DMS53 treated with DMSO at 0.1 percent for 48 hours (cell line): ENCODE measurements at regions not wholly inside any gene's neighbourhood (a gene's known extent, or its start where the extent isn't known, plus 50 kb on each side); places are given as distances from the start of the nearest gene placed in this dataset.

Experiments
- DNase-seq: peaks from one replicate; lab custom pipeline; 2025; ENCODE audit not compliant: unreplicated experiment; lab: John Stamatoyannopoulos, UW

DNA sequence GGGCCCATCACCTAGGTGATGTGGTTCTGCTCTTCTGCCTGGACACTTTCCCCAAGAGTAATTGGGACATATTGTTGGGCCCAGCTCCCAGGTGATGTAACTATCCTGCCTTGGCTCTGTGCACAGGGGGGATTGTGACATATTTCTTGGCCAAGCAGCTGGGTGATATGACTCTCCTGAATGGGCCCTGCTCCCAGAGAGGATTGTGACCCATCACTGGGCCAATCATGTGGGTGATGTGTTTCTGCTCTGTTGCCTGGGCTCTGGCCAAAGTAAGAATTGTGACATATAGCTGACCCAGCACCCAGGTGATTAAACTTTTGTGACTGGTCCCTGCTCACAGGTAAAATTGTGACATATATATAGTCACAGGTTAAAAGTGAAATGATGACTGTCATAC is 1904.9 kb downstream of the TP53TG3F start:
- no peak for DNase-seq

DNA sequence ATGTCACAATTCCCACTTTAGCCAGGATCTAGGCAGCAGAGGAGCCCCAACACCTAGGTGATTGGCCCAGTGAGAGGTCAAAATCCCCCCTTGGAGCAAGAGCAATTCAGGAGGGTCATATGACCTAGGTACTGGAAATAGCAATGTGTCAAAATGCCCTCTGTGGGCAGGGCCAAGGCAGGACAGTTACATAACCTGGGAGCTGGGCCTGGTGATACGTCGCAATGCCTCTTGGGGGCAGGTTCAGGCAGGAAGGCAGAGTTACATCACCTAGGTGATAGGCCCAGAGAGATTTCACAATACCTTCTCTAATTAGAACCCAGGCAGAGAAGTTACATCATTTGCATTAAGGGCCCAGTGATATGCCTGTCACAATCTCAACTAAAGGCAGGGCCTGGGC is 1906.3 kb downstream of the TP53TG3F start:
- DNase-seq: no peak

DNA sequence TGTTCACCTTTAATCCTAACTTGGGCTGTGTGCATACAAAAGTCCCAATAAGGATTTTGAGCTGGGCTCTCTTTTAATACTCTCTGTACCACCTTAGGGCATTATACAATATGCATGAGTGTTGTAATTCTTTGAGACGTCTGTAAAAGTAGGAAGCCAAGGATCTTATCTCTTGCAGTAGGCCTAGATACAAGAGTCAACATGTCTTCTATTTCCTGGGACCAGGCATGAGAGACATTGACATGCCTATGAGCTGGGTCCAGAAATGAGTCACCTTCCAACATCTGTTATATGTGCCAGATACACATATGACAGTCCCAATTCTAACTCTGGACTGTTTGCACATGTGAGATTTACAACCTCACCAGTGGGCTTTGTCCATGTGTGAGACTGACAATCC is 1911.2 kb downstream of the TP53TG3F start:
- DNase-seq: no peak

DNA sequence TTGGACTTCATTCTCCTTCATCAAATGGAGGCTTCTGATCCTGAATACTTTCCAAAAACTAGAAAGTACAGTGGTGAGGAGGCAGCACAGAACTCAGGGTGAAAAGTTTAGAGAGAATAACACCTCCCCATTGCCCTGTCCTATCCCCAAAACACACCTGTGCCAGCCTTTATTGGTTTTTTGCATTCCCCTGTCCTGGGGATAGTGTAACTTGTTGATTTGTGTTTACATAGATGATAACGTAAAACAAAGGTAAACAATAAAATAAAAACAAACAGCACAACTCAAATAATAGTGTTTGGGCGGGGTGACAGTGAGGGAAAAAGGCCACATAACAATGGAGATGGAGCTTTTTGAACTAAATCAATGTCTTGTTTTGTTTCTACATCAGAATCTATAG is 1917.7 kb downstream of the TP53TG3F start:
- DNase-seq: no peak

DNA sequence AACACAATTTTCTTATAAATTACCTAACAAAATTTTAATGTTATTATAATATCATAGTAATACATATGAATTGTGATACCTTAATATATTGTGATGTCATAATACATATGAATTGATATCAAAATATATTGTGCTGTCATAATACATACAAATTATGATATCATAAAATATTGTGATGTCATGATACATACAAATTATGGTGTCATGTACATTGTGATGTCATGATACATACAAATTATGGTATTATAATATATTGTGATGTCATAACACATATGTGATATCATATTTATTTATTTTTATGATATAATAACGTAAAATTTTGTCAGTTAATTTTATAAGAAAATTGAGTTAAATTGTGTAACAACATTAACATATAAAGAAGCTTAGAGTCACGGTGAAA is 1927.2 kb downstream of the TP53TG3F start:
- no peak for DNase-seq

DNA sequence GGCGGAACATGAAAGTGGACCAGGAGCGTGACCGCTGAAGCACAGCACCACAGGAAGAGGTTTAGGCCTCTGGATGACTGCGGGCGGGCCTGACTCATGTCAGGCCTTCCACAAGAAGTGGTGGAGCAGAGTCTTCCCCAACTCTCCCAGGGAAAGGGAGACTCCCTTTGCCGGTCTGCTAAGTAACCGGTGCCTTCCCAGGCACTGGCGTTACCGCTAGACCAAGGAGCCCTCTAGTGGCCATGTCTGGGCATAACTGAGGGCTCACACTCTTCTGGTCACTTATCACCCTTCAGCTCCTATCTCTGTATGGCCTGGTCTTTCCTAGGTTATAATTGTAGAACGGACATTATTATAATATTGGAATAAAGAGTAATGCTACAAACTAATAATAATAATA is 1931.9 kb downstream of the TP53TG3F start:
- DNase-seq: peak; percentile 0

DNA sequence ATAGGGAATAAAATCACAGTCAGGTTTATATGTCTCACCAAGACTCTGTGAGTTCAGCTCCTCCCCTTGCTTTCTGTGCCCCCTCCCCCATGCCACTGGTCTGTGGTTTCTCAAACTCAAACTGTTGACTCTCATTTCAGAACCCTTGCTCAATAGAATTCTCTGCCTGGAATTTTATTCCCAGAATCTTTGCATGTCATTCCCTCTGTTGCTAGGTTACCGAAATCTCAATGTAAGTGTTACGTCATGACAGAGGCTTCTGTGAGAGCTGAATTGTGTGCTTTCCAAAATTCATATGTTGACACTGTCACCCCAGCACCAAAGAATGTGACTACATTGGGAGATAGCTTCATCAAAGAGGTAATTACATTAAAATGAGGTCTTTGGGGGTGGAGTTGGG is 1938.8 kb downstream of the TP53TG3F start:
- DNase-seq: no peak

DNA sequence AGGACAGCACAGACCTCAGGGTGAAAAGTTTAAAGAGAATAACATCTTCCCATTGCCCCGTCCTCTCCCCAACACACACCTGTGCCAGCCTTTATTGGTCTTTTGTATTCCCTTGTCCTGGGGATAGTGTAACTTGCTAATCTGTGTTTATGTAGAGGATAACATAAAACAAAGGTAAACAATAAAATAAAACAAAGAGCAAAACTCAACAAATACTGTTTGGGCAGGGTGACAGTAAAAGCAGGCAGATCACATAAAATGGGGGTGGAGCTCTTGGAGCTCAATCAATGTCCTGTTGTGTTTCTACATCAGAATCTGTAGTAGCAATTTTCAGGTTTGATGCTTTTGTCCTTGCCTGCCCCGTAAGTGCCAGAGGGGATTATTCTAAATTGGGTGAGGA is 1939.7 kb downstream of the TP53TG3F start:
- no peak for DNase-seq

DNA sequence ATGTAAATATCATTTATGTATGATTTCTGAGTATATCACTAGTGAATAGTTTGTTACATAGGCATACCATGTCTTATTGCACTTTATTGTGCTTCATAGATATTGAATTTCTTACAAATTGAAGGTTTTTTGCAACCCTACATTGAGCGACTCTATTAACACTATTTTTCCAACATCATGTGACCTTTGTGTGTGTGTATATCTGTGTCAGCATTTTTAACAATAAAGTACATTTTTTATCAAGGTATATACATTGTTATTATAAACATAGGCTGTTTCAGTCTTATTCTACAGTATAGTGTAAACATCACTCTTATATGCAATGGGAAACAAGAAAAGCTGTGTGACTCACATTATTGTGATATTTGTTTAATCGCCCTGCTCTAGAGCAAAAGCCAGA is 1944.9 kb downstream of the TP53TG3F start:
- DNase-seq: no peak

DNA sequence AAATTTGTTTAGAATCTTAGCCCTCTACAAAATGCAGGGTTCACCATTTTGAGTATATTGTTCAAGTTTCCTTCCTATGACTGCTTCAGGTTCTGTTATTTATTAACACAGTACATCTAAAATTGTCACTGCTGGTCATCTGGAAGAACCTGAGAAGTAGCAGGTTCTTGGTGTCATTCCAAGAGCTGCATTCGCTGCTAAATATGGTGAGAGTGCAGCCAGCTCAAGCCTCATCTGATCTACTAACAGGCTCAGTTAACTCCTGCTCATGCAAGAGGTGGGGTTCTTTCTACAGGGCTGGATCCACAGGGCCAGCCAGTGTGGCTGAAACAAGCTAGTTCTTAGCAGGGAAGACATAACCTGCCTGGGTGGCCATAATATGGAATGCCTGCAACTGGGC is 1946.1 kb downstream of the TP53TG3F start:
- no peak for DNase-seq

DNA sequence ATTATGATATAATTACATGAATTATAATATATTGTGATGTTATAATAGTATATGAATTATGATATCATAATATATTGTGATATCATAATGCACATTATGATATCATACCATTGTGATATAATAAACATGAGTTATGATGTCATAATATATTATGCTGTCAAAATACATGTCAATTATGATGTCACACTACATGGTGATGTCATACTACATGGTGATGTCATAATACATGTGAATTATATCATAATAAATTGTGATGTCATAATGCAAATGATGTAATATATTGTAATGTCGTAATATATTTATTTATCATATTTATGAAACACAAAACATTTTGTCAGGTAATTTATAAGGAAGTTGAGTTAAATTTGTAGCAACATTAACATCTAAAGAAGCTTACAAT is 1950.1 kb downstream of the TP53TG3F start:
- DNase-seq: no peak

DNA sequence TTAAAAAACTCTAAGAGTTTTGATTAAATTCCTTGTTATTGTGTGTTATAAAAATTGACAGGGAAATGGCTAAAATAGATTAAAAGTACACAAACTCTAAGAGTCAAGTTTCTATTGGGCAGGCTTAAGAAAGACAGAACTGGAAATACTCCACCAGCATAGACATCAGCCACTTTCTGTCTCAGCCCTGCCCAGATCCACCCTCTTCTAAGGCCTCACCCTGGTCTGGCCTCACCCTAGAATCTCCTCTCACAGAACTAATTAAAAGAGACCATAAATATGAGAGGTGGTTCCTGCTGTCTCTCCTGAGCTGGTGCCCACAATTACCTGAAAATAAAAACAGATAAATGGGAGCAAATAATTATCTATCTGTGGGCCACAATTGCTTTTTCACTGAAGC is 1951.0 kb downstream of the TP53TG3F start:
- no peak for DNase-seq

DNA sequence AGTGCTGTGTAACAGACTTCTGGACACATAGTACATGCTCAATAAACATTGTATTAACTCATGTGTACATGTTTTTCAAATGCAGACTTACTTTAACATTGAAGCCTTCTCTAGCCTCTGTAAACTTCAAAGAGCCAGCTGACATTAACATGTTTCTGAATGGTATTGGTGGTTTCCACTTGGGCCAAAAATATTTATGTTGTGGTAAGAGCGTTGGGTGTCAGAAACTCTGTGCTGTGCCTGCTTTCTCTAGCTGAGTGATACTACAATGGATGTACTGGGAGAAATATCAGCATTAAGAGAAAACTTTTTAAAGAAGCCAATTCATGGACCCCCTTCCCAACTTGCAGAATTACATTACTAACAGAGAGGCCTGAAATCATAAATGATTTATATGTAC is 1951.7 kb downstream of the TP53TG3F start:
- no peak for DNase-seq

DNA sequence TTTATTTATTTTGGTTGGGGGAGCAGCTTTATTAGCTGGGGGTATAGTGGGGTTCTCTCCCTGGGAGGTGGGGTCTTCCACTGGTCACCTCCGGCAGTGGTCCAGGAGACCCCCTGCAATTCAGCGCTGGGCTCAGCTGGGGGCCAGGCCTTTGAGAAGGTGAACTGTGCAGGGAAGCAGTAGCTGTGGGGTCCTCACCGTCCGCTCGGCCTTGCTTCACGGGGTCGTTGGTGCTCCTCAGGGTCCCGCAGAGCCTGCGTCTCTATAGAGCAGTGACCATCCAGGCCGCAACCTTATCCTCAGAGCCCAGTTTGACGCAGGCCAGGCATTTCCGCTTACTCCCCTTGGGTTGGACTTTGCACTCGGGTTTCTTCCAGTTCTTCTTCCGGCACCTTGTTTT is 1954.7 kb downstream of the TP53TG3F start:
- no peak for DNase-seq

DNA sequence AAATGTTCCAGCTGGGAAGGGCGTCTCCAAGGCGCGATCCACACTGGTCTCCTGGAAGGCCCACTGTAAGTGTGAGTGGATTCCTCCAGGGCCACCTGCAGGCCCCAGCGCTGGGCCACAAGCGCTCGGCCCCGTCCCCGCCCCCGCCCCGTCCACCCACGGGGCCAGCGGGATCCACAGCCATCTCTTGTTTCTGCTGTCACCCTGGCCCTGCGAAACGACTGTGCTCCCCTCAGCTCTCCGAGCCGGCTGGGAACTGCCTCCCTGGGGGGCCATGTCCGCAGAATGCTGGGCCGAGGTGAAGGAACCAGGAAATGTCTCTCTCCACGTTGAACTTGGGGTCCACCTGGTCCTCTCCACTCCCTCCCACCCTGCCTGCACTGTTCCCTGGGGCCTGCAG is 1955.2 kb downstream of the TP53TG3F start:
- no peak for DNase-seq

DNA sequence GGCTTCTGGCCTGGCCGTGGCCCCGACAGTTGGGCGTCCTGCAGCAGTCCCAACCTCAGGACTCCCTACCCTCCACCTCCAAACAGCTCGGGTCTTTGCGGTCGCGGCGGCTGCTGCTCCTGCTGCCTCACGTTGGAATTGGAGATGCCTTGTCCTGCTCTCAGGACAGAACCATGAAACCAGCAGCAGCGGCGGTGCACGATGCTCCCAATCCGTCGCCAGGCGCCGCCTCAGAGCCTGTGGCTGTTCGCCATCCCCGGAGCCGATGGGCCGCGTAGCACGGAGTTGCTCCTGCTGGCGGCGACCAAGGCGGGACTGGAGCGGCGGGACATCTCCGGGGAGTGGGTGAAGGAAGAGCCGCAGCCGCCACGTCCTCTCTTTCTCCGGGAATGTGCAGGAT is 1965.9 kb downstream of the TP53TG3F start:
- DNase-seq: no peak

DNA sequence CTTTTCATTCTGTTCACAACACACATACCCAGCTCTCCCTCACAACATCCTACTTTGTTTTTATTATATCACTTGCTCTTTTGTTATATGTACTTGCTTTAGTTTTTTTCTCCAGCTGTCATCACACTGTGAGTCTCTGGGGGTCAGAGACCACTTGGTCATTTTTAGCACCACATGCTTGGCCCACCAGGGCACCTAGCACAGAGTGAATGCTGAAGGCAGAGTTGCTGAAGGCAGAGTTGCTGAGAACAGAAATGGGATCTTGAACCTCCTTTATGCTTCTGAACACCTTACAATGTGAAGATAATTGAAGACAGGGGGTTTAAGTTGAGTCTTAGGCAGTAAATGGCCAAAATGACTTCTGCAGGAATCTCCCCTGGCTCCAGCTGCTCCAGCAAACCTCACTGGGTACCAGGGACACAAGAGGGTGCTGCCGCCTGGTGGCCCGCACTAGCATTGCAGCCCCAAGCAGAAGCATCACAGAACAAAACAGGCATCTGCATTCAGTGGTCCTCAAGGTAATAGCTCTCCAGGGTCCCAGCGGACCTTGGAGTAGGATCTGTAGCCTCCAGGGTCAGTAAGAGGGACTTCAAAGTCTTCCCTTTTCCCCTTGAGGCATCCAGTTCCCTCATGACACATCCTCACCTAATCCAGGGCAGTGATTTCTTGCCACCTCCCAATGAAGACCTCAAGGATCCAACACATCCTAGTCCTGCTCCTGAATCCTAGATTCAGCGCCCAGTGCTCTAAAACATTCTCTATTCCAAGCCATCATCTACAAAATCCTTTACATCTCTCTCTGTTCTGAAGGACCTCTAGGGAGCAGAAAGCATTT is 1972.6 kb downstream of the TP53TG3F start:
- DNase-seq: no peak

DNA sequence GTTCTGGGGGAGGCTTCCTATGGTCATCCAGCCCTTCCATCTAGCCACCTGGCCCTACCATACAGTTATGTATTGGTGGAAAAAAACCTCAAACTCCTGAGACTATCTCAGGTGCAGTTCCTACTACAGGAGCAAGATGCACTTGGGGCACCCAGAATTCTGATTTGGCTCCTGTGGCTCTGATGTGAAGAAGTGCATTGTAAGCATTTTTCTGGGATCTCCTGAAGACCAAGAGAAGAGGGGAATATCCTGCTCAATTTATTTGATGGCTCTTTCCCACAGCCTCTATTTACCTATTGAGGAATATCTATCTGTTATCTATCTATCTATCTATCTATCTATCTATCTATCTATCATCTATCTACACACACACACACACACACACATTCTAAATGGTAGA is 1981.5 kb downstream of the TP53TG3F start:
- DNase-seq: no peak

DNA sequence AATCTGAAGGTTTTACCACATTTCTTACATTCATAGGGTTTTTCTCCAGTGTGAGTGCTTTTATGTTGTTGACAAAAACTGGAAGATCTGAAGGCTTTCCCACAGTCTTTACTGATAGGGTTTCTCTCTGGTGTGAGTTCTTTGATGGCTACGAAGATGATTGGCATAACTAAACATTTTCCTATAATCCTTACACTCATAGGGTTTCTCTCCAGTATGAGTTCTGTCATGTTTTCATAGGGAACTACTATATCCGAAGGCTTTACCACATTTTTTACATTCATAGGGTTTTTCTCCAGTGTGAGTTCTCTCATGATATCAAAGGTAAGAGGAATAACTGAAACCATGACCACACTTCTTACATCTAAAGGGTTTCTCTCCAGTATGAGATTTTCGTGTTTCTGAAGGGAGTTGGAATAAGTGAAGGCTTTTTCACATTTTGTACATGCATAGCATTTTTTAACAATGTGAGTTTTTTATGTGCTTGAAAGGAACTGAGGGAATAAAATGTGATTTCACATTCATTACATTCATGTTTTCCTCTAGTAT is 1987.7 kb downstream of the TP53TG3F start:
- DNase-seq: no peak

DNA sequence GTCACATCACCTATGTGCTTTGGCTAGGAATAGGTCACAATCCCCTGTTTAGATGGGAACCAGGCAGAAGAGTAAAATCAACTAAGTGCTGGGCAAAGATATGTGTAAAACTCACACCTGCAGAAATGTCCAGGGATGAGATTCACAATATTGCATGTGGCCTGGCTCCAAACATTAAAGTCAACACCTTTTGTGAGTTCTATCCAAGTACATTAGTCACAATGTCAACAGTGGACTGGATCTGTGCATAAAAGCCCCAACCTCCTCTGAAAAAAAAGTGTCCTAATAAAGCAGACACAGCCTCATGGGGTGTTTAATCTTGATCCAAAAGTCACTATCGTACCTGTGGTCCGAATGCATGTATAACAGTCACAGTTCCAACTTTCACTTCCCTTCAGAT is 1990.3 kb downstream of the TP53TG3F start:
- no peak for DNase-seq

DNA sequence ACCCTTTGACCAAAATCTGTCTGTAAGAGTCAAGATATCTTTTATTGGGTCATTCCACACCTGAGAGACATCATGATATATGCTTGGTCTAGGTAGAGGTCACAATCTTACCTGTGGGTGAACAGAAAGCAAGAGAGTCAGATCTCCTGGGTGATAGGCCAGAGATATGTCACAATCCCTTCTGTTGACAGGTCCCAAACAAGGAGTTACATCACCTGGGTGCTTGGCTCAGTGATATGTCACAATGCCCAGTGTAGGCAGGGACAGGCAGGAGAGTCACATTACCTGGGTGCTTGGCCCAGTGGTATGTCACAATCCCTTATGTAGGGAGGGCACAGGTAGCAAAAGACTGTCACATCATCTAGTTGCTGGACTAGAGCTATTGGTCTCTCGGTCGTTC is 1991.2 kb downstream of the TP53TG3F start:
- no peak for DNase-seq

DNA sequence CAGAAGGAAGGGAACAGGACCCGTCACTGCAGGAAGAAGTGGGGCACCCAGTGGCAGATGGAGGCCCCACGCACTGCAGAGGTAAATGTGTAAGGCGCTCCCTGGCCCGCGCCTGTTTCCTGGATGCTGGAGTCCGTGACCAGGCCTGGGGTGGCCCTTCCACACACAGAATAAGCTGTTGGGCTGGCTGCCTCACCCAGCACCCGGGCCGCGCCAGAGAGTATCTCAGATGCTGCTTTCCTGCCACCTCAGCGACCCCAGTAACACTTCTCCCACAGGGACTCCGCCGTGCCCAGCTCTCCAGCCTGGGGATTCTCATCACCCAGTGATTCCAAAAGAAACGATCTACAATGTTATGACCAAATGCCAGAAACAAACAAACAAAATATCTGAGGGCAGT is 1993.1 kb downstream of the TP53TG3F start:
- DNase-seq: no peak

DNA sequence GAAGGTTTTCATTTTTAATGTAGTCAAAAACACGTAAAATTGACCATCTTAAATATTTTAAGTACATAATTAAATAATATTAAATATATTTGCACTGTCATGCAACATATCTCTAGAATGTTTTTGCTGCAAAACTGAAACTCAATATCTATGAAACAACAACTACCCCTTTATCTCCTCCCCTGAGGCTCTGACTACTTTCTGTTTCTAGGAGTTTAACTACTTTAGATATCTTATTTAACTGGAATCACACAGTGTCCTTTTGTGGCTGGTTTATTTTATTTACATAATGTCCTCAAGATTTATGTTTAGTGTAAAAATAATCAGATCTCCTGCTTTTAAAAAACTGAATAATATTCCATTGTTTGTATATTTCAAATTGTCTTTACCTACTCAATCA is 2003.9 kb downstream of the TP53TG3F start:
- no peak for DNase-seq
